Activated naive CD4-positive, alpha-beta T cell treated with anti-CD3 and anti-CD28 coated beads, Interleukin-2, amount 50 U/mL, for 72 hours (primary cell): ENCODE measurements at regions not wholly inside any gene's neighbourhood (a gene's known extent, or its start where the extent isn't known, plus 50 kb on each side); places are given as distances from the start of the nearest gene placed in this dataset.
"Not testable (repeated sequence)": the region's sequence is repeated elsewhere in the genome, so short reads cannot be mapped to it uniquely, and the experiment has no call there.

Experiments used
- ATAC-seq, 2 donors: fragments of 150-1000 bp; cut with Tn5 transposase; 2 replicates each; pipeline ENCODE4 v1.10.0; 2021; ENCODE audit warnings: mild to moderate bottlenecking in 2 of 2, moderate library complexity in 2 of 2
- DNase-seq, 2 donors: peaks; one replicate each; pipeline ENCODE4 v3.0.0; 2021 to 2022; ENCODE audit warnings: low spot score in 2 of 2
- H3K27ac Mint-ChIP-seq, 2 donors: one replicate each; pipeline ENCODE4 v1.8.0; 2022; ENCODE audit warnings: mild to moderate bottlenecking in 2 of 2, mixed read lengths in 2 of 2
- H3K36me3 Mint-ChIP-seq, 2 donors: one replicate each; pipeline ENCODE4 v1.8.0; 2022; ENCODE audit warnings: mixed read lengths in 2 of 2
- H3K9me3 Mint-ChIP-seq, 2 donors: one replicate each; pipeline ENCODE4 v1.8.0; 2022; ENCODE audit warnings: mixed read lengths in 2 of 2

- peaks cover 0 to 5% of the 10 kb centered on the region in 2 donors for H3K36me3 Mint-ChIP-seq
- peak overlapping the region; percentile 92 to 95 for H3K27ac Mint-ChIP-seq
- ATAC-seq (peak; percentile 70 to 82), DNase-seq (peak; percentile 34 to 67)
- H3K9me3 Mint-ChIP-seq, result peaks cover 0 to 4% of the 10 kb centered on the region in 2 donors
These were observed 51.2 kb upstream of the CARD11 start for GRCh38 chr7:3094701-3095445.

DNA sequence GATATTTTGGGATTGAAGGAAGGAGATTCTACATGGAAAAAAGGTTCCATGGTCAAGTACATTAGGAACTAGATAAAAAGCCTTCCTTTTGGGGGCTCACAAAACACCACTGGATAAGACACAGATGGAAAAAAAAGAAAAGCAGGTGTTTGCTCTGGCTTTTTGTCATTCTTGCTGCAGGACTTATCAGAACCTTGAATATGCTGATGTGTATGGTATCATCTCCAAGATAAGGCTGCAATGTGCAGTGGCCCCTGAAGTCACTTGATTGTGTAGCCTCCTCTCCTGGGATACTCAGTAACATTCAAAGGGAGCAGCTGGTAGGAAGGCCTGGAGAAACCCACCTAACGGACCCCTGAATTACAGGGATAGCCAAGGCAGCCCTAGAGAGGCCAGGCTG, 54.1 kb upstream of the CARD11 start:
- Mint-ChIP-seq H3K9me3 (peaks cover 0 to 4% of the 10 kb centered on the region in 2 donors), H3K36me3 (peaks cover 0 to 5% of the 10 kb centered on the region in 2 donors), H3K27ac (no peak overlapping the region)
- ATAC-seq (no peak), DNase-seq (no peak)

DNA sequence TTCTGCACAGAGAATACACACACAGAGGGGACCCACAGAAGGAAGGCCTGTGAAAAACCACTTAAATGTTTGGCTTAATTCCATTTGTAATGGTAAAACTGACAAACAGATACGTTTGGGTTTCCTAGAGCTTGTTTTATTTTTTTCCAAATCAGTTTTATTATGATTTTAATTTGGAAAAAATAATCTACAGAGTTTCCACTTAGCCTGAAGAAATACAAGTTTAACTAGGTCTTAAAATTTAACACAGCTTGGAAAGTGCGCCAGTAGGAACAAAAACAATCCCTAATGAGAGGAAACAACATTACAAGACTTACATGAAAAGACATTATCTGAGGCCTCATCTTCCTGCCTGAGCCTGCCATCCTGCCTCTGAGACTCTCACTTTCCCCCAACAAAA, 58.5 kb upstream of the CARD11 start:
- H3K9me3 Mint-ChIP-seq, result no peaks in the 10 kb centered on the region
- H3K27ac Mint-ChIP-seq, result peak overlapping the region; percentile 68 to 69

DNA sequence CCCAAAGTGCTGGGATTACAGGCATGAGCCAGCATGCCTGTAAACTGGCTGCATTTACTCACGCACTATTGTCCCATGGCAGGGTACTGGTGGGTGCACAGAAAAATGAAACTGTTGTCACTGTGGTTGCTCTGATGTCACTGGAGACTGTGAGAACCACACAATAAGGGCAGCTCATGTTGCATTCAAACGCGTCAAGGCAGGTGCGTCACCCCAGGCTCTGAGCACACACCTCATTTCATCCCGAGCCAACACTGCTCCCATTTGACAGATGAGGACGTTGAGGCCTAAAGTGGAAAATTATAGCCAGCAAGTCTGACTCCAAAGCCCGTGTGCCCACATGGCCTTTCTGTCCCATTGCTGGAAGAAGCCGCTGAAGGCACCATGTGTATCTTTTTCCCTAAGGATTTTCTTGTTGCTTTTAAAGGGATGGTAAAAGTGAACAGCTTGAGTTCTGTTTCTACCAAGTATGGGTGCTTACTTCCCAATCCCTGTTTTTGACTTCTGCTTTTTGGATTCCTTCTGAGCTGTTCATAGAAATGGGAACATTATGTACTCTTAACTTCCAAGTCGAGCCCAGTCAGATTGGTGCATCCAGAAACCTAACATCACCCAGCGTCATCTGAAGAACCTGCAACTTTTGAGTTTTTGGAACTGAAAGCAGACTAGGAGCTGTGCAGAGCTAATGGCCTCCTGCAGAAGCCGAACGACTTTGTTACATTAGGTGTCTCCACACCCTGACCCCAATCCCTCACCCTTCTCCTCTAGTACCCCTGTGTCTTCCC, 60.1 kb upstream of the CARD11 start:
- Mint-ChIP-seq H3K27ac (peak overlapping the region in 1 of 2 donors; percentile 0), H3K9me3 (no peaks in the 10 kb centered on the region), H3K36me3 (peaks cover 12 to 35% of the 10 kb centered on the region in 2 donors)
- ATAC-seq (peak; percentile 20 to 57), DNase-seq (peak in 1 of 2 donors; percentile 59)

More for the DNA sequence above, 58.5 kb upstream of the CARD11 start:
- ATAC-seq (no peak), DNase-seq (no peak)
- H3K36me3 Mint-ChIP-seq, result peaks cover 12 to 27% of the 10 kb centered on the region in 2 donors

- peak overlapping the region; percentile 89 to 91 for H3K27ac Mint-ChIP-seq
- ATAC-seq (no peak), DNase-seq (no peak)
These were observed 62.2 kb upstream of the CARD11 start for GRCh38 chr7:3105856-3106255.

DNA sequence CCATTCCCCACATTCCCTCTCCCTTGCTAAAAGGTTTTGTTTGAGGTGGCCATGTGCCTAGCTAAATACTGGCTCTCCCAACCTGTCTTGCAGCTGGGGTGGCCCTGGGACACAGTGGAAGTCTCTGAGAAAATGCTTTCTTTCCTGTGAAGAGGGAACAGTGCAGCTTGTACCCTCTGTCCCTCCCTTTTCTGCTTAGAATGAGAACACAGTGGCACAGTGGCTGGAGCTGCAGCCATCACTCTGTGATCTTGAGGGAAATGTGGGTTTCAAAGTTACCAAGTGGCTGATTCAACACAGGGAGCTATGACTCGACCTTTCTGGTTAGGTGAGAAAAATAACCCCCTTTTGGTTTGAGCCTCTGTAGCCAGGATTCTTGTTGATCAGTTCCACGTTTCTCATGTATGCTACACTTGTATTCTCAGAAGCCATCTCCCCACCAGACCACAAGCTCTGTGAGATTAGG, 62.7 kb upstream of the CARD11 start:
- ATAC-seq, result peak; percentile 90 to 96
- Mint-ChIP-seq H3K36me3 (peaks cover 12 to 38% of the 10 kb centered on the region in 2 donors), H3K27ac (peak overlapping the region; percentile 89 to 91), H3K9me3 (peaks cover 0 to 4% of the 10 kb centered on the region in 2 donors)
- DNase-seq, result peak; percentile 59 to 68

More at GRCh38 chr7:3105856-3106255, 62.2 kb upstream of the CARD11 start:
- Mint-ChIP-seq H3K9me3 (peaks cover 0 to 3% of the 10 kb centered on the region in 2 donors), H3K36me3 (peaks cover 12 to 38% of the 10 kb centered on the region in 2 donors)

DNA sequence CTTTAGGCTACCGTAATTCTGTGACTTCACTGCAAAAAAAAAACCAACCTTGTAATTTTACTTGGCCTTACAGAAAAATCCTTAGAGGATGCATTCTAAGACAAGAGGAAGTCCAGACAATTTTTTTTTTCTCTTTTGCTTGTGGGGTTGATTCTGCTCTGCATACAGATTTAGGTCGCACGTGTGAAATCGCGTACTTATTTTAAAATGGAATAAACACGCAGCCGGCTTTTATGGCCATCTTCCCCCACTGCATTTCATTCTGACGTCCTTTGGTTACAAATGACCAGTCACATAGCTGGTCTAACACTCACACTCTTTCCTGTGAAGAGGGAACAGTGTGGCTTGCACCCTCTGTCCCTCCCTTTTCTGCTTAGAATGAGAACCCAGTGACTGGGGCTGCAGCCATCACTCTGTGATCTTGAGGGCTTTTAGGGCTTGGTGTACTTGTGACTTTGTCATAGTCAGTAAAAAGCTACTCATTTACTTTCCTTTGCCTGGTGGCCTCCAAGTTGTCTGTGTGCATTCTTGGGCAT, 63.6 kb upstream of the CARD11 start:
- Mint-ChIP-seq H3K36me3 (peaks cover 12 to 38% of the 10 kb centered on the region in 2 donors), H3K27ac (peak overlapping the region; percentile 47 to 89), H3K9me3 (peaks cover 0 to 4% of the 10 kb centered on the region in 2 donors)
- no peak for ATAC-seq
- DNase-seq, result peak in 1 of 2 donors; percentile 14

GRCh38 chr7:3107889-3108570, 64.4 kb upstream of the CARD11 start:
- H3K27ac Mint-ChIP-seq, result peak overlapping the region in 1 of 2 donors; percentile 89
- ATAC-seq (no peak), DNase-seq (no peak)
- peaks cover 4 to 8% of the 10 kb centered on the region in 2 donors for H3K9me3 Mint-ChIP-seq
- H3K36me3 Mint-ChIP-seq, result peaks cover 17 to 43% of the 10 kb centered on the region in 2 donors

GRCh38 chr7:3109311-3109915, 65.7 kb upstream of the CARD11 start:
- Mint-ChIP-seq H3K9me3 (peaks cover 11 to 19% of the 10 kb centered on the region in 2 donors), H3K36me3 (peaks cover 25 to 54% of the 10 kb centered on the region in 2 donors), H3K27ac (no peak overlapping the region)
- DNase-seq (no peak), ATAC-seq (no peak)

GRCh38 chr7:3112479-3113134, 68.9 kb upstream of the CARD11 start:
- peak in 1 of 2 donors; percentile 77 for DNase-seq
- peaks cover 16 to 36% of the 10 kb centered on the region in 2 donors for H3K9me3 Mint-ChIP-seq
- H3K27ac Mint-ChIP-seq, result peak overlapping the region; percentile 25 to 37
- peaks cover 19 to 33% of the 10 kb centered on the region in 2 donors for H3K36me3 Mint-ChIP-seq
- ATAC-seq, result peak; percentile 59 to 79

- Mint-ChIP-seq H3K9me3 (peaks cover 18 to 37% of the 10 kb centered on the region in 2 donors), H3K27ac (no peak overlapping the region), H3K36me3 (peaks cover 21 to 24% of the 10 kb centered on the region in 2 donors)
- no peak for ATAC-seq
- DNase-seq, result no peak
These were observed 71.2 kb upstream of the CARD11 start for GRCh38 chr7:3114917-3115316.

DNA sequence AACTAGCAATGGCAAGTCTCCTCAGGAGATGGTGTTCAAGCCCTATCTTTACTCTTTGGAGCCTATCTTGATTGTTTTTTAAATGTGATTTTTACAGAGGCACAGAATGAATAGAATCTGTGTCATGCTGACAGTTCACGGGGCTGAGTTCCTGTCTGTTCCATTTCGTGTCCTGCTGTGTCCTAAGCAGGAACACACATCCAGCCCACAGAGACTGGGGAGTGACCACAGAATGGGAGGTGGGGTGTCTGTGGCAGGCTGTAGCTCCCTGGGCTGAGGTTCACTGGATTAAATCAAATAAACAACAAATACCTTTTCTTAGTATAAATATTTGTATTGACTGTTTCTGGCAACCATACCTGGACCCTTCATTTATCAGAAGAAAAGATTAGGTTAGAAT, 73.4 kb upstream of the CARD11 start:
- Mint-ChIP-seq H3K27ac (peak overlapping the region; percentile 30 to 69), H3K36me3 (peaks cover 37 to 41% of the 10 kb centered on the region in 2 donors)
- no peak for DNase-seq

DNA sequence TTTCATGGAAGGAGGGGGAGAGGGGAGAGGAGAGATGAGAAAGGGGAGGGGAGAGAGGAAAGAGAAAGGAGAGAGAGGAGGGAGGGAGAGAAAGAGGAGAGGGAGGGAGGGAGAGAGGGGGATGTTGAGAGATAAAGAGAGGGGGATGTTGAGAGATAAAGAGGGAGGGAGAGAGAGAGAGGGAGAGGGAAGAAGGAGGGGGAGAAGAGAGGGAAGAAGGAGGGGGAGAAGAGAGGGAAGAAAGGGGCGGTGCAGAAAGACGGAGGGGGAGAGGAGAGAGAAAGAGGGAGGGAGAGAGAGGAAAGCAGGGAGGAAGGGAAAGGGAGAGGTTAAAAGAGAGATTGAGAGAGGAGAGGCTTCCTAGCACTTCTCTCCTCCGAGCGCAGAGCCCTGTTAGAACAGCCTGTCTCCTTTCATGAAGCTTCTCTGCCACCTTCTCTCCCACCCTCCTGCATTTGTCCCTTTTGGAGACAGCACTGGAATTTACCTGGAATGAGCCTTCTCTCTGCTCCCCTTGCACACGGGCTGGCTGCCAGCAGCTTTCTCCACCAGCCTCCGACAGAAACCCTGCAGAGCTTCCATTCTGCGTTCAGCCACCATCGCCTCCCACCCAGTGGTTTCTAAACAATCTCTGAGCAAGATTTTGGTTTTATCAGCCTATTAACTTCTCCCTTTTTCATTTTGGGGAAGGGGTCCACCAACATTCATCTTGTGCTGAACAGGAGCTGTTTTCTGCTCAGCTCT, 74.0 kb upstream of the CARD11 start:
- peaks cover 28 to 48% of the 10 kb centered on the region in 2 donors for H3K9me3 Mint-ChIP-seq
- H3K27ac Mint-ChIP-seq, result peak overlapping the region; percentile 30 to 69
- peaks cover 35 to 44% of the 10 kb centered on the region in 2 donors for H3K36me3 Mint-ChIP-seq
- DNase-seq, result no peak
- ATAC-seq, result peak; percentile 31 to 55

More for the DNA sequence above, 73.4 kb upstream of the CARD11 start:
- H3K9me3 Mint-ChIP-seq, result peaks cover 28 to 45% of the 10 kb centered on the region in 2 donors
- ATAC-seq, result no peak

- not testable (repeated sequence) for DNase-seq
- Mint-ChIP-seq H3K27ac (peak overlapping the region in 1 of 2 donors; percentile 21), H3K9me3 (peaks cover 17 to 36% of the 10 kb centered on the region in 2 donors), H3K36me3 (peaks cover 29 to 30% of the 10 kb centered on the region in 2 donors)
- peak in 1 of 2 donors; percentile 43 for ATAC-seq
These were observed 75.8 kb upstream of the CARD11 start for GRCh38 chr7:3119352-3119927.
